NB4 (cell line): ENCODE measurements at regions not wholly inside any gene's neighbourhood (a gene's known extent, or its start where the extent isn't known, plus 50 kb on each side); places are given as distances from the start of the nearest gene placed in this dataset.

Experiments used
- DNase-seq: peaks from one replicate; pipeline ENCODE4 v3.0.0; 2010; ENCODE audit warnings: low read depth
- H3K4me3 ChIP-seq: one replicate; pipeline ENCODE4 v1.5.1; 2011; ENCODE audit warnings: mild to moderate bottlenecking, low read depth, low read length, moderate library complexity
- CTCF ChIP-seq: IDR thresholded peaks from one replicate; pipeline ENCODE4 v1.5.1; 2012; ENCODE audit warnings: low read depth, low read length
- MAX ChIP-seq: IDR thresholded peaks from 2 replicates; pipeline ENCODE4 v1.6.1; 2011; ENCODE audit warnings: low read depth, low read length
- MYC ChIP-seq: IDR thresholded peaks from 2 replicates; pipeline ENCODE4 v1.6.1; 2011; ENCODE audit warnings: low read depth, low read length
- POLR2A ChIP-seq: IDR thresholded peaks from 2 replicates; pipeline ENCODE4 v1.6.1; 2011; ENCODE audit warnings: mild to moderate bottlenecking; ENCODE audit not compliant: insufficient read length; ENCODE audit errors: extremely low read depth

GRCh38 chr6:166697113-166697512 lies 70.1 kb upstream of the RPS6KA2 start:
- TF ChIP-seq CTCF (no peak), POLR2A (no peak), MAX (no peak), MYC (no peak)
- H3K4me3 ChIP-seq = no peak overlapping the region
- DNase-seq = no peak

DNA sequence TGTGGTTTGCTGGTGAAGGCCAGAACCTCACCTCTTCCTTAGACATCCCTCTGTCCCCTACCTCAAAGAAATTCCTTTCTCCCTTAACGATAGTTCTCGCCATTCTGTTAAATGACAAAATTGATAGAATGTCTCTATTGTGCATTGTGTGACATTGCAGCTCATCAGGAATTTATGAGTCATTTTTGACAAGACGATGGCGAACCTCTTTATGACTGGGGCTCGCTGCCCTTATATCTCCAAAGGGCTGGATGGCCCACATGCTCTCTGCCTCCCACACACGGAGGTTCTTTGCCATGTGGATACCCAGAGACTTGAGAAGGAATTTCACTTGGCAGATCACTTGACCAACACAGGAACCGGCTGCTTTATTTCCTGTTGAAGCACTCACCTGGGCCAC lies 66.8 kb upstream of the RPS6KA2 start:
- TF ChIP-seq CTCF = no peak
- TF ChIP-seq MYC = no peak
- no peak for TF ChIP-seq MAX
- TF ChIP-seq POLR2A = no peak
- H3K4me3 ChIP-seq = no peak overlapping the region
- DNase-seq = no peak

- no peak for DNase-seq
- TF ChIP-seq CTCF = no peak
- no peak overlapping the region for H3K4me3 ChIP-seq
Observed at GRCh38 chr6:166692723-166693302, 65.8 kb upstream of the RPS6KA2 start.

GRCh38 chr6:166691746-166692145 lies 64.7 kb upstream of the RPS6KA2 start:
- TF ChIP-seq POLR2A (no peak), MYC (no peak)
- DNase-seq = no peak

GRCh38 chr6:166691199-166691598 lies 64.1 kb upstream of the RPS6KA2 start:
- no peak for DNase-seq
- no peak overlapping the region for H3K4me3 ChIP-seq
- TF ChIP-seq MAX = no peak

More at GRCh38 chr6:166691746-166692145, 64.7 kb upstream of the RPS6KA2 start:
- no peak overlapping the region for H3K4me3 ChIP-seq

GRCh38 chr6:166689687-166690086 lies 62.6 kb upstream of the RPS6KA2 start:
- no peak overlapping the region for H3K4me3 ChIP-seq
- DNase-seq = no peak
- TF ChIP-seq CTCF (no peak), MYC (no peak), POLR2A (no peak), MAX (no peak)

DNA sequence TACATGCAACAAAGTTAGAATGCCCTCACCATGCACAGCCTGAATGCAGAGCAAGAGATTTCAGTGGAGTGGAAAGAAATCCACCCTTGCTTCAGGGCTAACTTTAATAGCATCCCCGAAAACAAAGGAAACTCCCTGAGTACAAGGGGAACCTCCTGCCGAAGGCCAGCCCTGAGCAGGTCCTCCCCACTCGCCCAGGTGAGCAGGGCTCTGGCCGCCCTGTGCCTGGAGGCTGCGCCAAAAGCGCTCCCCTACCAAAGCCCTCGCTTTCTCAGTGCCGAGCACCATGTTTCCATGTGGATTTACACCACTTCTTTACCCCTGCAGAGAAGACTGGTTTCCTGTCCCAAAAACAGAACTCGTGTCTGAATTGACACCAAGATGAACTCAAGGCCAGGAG lies 61.9 kb upstream of the RPS6KA2 start:
- TF ChIP-seq CTCF (no peak), POLR2A (no peak), MYC (no peak), MAX (no peak)
- H3K4me3 ChIP-seq = no peak overlapping the region
- DNase-seq = no peak
